ENCODE measurements at regions not wholly inside any gene's neighbourhood (a gene's known extent, or its start where the extent isn't known, plus 50 kb on each side); places are given as distances from the start of the nearest gene placed in this dataset.

GRCh38 chr15:93829115-93829870 lies 402.1 kb upstream of the MCTP2 start (continued):
- no peak for TF ChIP-seq HDAC6 (IDR thresholded peaks at IDR 0.05; ENCODE audit: low read depth, low read length)
- TF ChIP-seq CHD1 (IDR thresholded peaks at IDR 0.05; ENCODE audit: low read depth, low read length): no peak
- TF ChIP-seq MAX (IDR thresholded peaks at IDR 0.05): no peak
- no peak for TF ChIP-seq TCF12 (IDR thresholded peaks at IDR 0.05; ENCODE audit: low read depth, low read length)

All from H1 (cell line).